Smooth muscle cell (in vitro differentiated cells): ENCODE measurements at regions not wholly inside any gene's neighbourhood (a gene's known extent, or its start where the extent isn't known, plus 50 kb on each side); places are given as distances from the start of the nearest gene placed in this dataset.

ENCODE experiments used
- DNase-seq: peaks from one replicate; lab custom pipeline; 2025; ENCODE audit not compliant: unreplicated experiment; lab: John Stamatoyannopoulos, UW
- H2AFZ ChIP-seq: fragments of 200-600 bp; sonication (generic); 2 replicates; pipeline ENCODE4 v1.6.0; 2016; ENCODE audit warnings: antibody characterized with exemption, low read depth, mild to moderate bottlenecking
- H3F3A ChIP-seq: fragments of 200-600 bp; sonication (generic); 2 replicates; pipeline ENCODE4 v1.6.0; 2017; ENCODE audit warnings: antibody characterized with exemption, low read depth
- H3K27ac ChIP-seq: fragments of 200-600 bp; sonication (generic); 2 replicates; pipeline ENCODE4 v1.5.1; 2016; ENCODE audit warnings: low read depth, mild to moderate bottlenecking
- H3K27me3 ChIP-seq: fragments of 200-600 bp; sonication (generic); 2 replicates; pipeline ENCODE4 v1.6.1; 2016; ENCODE audit warnings: low read depth, mild to moderate bottlenecking
- H3K36me3 ChIP-seq: fragments of 200-600 bp; sonication (generic); 2 replicates; pipeline ENCODE4 v1.5.1; 2016; ENCODE audit warnings: low read depth
- H3K4me1 ChIP-seq: fragments of 200-600 bp; sonication (generic); 2 replicates; pipeline ENCODE4 v1.5.1; 2016; ENCODE audit warnings: low read depth
- H3K4me2 ChIP-seq: fragments of 200-600 bp; sonication (generic); 2 replicates; pipeline ENCODE4 v1.6.0; 2016; ENCODE audit warnings: mild to moderate bottlenecking
- H3K4me3 ChIP-seq: fragments of 200-600 bp; sonication (generic); 2 replicates; pipeline ENCODE4 v1.5.1; 2016; ENCODE audit warnings: mild to moderate bottlenecking
- H3K79me2 ChIP-seq: fragments of 200-600 bp; sonication (generic); 2 replicates; pipeline ENCODE4 v1.6.0; 2016; ENCODE audit warnings: low read depth, mild to moderate bottlenecking
- H3K9ac ChIP-seq: fragments of 200-600 bp; sonication (generic); 2 replicates; pipeline ENCODE4 v1.6.0; 2016; ENCODE audit warnings: low read depth
- H3K9me3 ChIP-seq: fragments of 200-600 bp; sonication (generic); replicated peaks from 2 replicates; pipeline ENCODE4 v1.5.1; 2016; ENCODE audit warnings: low read depth
- H4K20me1 ChIP-seq: fragments of 200-600 bp; sonication (generic); 2 replicates; pipeline ENCODE4 v1.6.0; 2016; ENCODE audit warnings: low read depth
- WGBS: methylation state at CpG from one replicate; pipeline ENCODE4 v1.1.7; 2016; ENCODE audit warnings: low lambda C conversion rate; 5-methylcytosine and 5-hydroxymethylcytosine counted together
- TF ChIP-seq, protein P1 (sequence below): fragments of 200-600 bp; sonication (generic); IDR thresholded peaks from 2 replicates; pipeline ENCODE4 v1.5.1; 2017; ENCODE audit warnings: borderline replicate concordance, mild to moderate bottlenecking, antibody characterized with exemption; ENCODE audit not compliant: insufficient read depth, poor library complexity, severe bottlenecking

- H3K36me3 ChIP-seq = no peaks in the 10 kb centered on the region
- TF ChIP-seq, protein P1, sequence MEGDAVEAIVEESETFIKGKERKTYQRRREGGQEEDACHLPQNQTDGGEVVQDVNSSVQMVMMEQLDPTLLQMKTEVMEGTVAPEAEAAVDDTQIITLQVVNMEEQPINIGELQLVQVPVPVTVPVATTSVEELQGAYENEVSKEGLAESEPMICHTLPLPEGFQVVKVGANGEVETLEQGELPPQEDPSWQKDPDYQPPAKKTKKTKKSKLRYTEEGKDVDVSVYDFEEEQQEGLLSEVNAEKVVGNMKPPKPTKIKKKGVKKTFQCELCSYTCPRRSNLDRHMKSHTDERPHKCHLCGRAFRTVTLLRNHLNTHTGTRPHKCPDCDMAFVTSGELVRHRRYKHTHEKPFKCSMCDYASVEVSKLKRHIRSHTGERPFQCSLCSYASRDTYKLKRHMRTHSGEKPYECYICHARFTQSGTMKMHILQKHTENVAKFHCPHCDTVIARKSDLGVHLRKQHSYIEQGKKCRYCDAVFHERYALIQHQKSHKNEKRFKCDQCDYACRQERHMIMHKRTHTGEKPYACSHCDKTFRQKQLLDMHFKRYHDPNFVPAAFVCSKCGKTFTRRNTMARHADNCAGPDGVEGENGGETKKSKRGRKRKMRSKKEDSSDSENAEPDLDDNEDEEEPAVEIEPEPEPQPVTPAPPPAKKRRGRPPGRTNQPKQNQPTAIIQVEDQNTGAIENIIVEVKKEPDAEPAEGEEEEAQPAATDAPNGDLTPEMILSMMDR = no peak
- no peaks in the 10 kb centered on the region for H3K79me2 ChIP-seq
- no peak overlapping the region for H3K4me3 ChIP-seq
- H2AFZ ChIP-seq = no peak overlapping the region
- no peaks in the 10 kb centered on the region for H3K9me3 ChIP-seq
- H3K4me1 ChIP-seq = no peaks in the 10 kb centered on the region
- no peaks in the 10 kb centered on the region for H3F3A ChIP-seq
- no peak overlapping the region for H3K9ac ChIP-seq
- H3K4me2 ChIP-seq = no peak overlapping the region
- no peaks in the 10 kb centered on the region for H4K20me1 ChIP-seq
- DNase-seq = no peak
- WGBS = 81% methylated on average over 6 of the region's 6 CpGs
- no peaks in the 10 kb centered on the region for H3K27me3 ChIP-seq
- H3K27ac ChIP-seq = peak overlapping the region; percentile 38
Observed at GRCh38 chr14:98503086-98503815, 768.7 kb downstream of the BCL11B start.

DNA sequence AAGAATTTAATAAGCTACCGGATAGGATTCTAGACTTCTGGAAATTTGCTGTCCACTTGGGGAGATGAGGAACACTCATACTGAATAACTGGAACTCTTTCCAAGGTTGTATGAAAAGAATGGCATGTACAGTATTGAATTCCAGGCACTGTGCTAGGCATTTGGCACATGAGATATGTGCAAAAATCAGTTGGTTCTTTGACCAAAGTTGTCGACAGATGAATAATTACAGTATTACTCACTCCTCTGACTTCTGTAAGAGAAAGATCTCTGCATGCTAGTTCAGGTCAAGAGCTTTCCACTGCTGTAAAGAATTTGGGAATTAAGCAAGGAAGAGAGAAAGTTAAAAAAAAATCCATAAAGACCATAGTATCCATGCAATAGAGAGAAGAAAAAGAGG is 764.7 kb downstream of the BCL11B start:
- H3K27ac ChIP-seq = no peak overlapping the region
- 43% methylated on average over 2 of the region's 2 CpGs for WGBS
- TF ChIP-seq, protein P1 = no peak

GRCh38 chr14:98510392-98510791 is 761.6 kb downstream of the BCL11B start:
- Histone ChIP-seq H4K20me1 (no peaks in the 10 kb centered on the region), H3K27ac (no peak overlapping the region), H3F3A (no peaks in the 10 kb centered on the region), H3K9ac (no peak overlapping the region), H3K79me2 (no peaks in the 10 kb centered on the region), H3K4me1 (no peaks in the 10 kb centered on the region), H3K36me3 (no peaks in the 10 kb centered on the region), H3K4me2 (no peak overlapping the region), H3K4me3 (no peak overlapping the region), H3K27me3 (no peaks in the 10 kb centered on the region), H3K9me3 (no peaks in the 10 kb centered on the region), H2AFZ (no peak overlapping the region)
- DNase-seq = no peak
- WGBS = 89% methylated on average over 3 of the region's 3 CpGs
- TF ChIP-seq, protein P1 = no peak

More for the DNA sequence above, 764.7 kb downstream of the BCL11B start:
- H2AFZ ChIP-seq = no peak overlapping the region
- no peak for DNase-seq
- no peaks in the 10 kb centered on the region for H3K4me1 ChIP-seq
- H3K36me3 ChIP-seq = no peaks in the 10 kb centered on the region
- H3K79me2 ChIP-seq = no peaks in the 10 kb centered on the region
- no peaks in the 10 kb centered on the region for H3F3A ChIP-seq
- H3K9ac ChIP-seq = no peak overlapping the region
- no peaks in the 10 kb centered on the region for H3K9me3 ChIP-seq
- no peak overlapping the region for H3K4me3 ChIP-seq
- H4K20me1 ChIP-seq = no peaks in the 10 kb centered on the region
- H3K27me3 ChIP-seq = no peaks in the 10 kb centered on the region
- no peak overlapping the region for H3K4me2 ChIP-seq
